Osteoblast (primary cell): ENCODE measurements at regions not wholly inside any gene's neighbourhood (a gene's known extent, or its start where the extent isn't known, plus 50 kb on each side); places are given as distances from the start of the nearest gene placed in this dataset.

Experiments
- DNase-seq: peaks from one replicate; pipeline ENCODE4 v3.0.0; 2011; ENCODE audit warnings: low spot score, mixed read lengths; ENCODE audit not compliant: insufficient read length; ENCODE audit errors: missing footprints
- H2AFZ ChIP-seq: 2 replicates; pipeline ENCODE4 v1.6.0; 2011; ENCODE audit warnings: mild to moderate bottlenecking, low read length
- H3K27ac ChIP-seq: 2 replicates; pipeline ENCODE4 v1.5.1; 2011; ENCODE audit warnings: mild to moderate bottlenecking, low read depth, low read length, moderate library complexity
- H3K27me3 ChIP-seq: 2 replicates; pipeline ENCODE4 v1.6.0; 2012; ENCODE audit warnings: mild to moderate bottlenecking, control low read depth, inconsistent platforms, low read length, moderate library complexity; ENCODE audit not compliant: insufficient read depth
- H3K36me3 ChIP-seq: 2 replicates; pipeline ENCODE4 v1.5.1; 2011; ENCODE audit warnings: mild to moderate bottlenecking, low read length, control low read depth, moderate library complexity; ENCODE audit not compliant: insufficient read depth
- H3K4me1 ChIP-seq: 2 replicates; pipeline ENCODE4 v1.5.1; 2011; ENCODE audit warnings: mild to moderate bottlenecking, low read length, control low read depth, moderate library complexity; ENCODE audit not compliant: insufficient read depth
- H3K4me2 ChIP-seq: 2 replicates; pipeline ENCODE4 v1.6.0; 2011; ENCODE audit warnings: mild to moderate bottlenecking, low read length; ENCODE audit not compliant: insufficient read depth
- H3K4me3 ChIP-seq: fragments of 200-600 bp; sonication (generic); 3 replicates; pipeline ENCODE4 v1.5.1; 2012; ENCODE audit warnings: mild to moderate bottlenecking, low read length, inconsistent platforms; ENCODE audit not compliant: insufficient read depth
- H3K79me2 ChIP-seq: 2 replicates; pipeline ENCODE4 v1.6.0; 2012; ENCODE audit warnings: mild to moderate bottlenecking, low read length, control low read depth, inconsistent platforms; ENCODE audit not compliant: insufficient read depth
- H3K9me3 ChIP-seq: 2 replicates; pipeline ENCODE4 v1.5.1; 2011; ENCODE audit warnings: low read depth, low read length, control low read depth
- H4K20me1 ChIP-seq: 2 replicates; pipeline ENCODE4 v1.6.0; 2012; ENCODE audit warnings: mild to moderate bottlenecking, low read length, control low read depth; ENCODE audit not compliant: insufficient read depth
- TF ChIP-seq, protein P1 (sequence below): IDR thresholded peaks from 2 replicates; pipeline ENCODE4 v1.5.1; 2011; ENCODE audit warnings: mild to moderate bottlenecking, low read depth, low read length, moderate library complexity; ENCODE audit errors: extremely low read depth

DNA sequence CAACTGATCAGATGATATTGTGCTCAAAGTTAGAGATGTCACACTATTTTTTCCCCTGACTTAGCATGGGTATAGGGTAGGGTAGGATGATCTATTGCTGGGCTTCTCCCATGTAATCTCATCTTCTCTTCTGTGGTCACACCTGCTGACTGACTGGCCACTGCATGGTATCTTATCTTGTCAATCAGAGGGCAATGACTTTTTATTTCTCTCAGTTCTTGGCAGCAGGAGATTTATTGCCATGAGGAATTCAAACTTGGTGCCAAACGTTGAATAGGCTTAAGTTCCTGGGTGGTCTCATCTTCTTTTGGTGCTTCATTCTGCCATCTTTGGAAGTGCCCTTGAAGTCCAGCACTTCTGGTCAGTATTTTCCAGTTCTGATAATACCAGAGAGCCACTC is 226.4 kb upstream of the POGK start:
- Histone ChIP-seq H4K20me1 (no peaks in the 10 kb centered on the region), H3K4me2 (no peak overlapping the region), H3K27ac (no peak overlapping the region), H3K4me1 (no peaks in the 10 kb centered on the region), H2AFZ (no peak overlapping the region), H3K79me2 (no peaks in the 10 kb centered on the region), H3K36me3 (no peaks in the 10 kb centered on the region), H3K9me3 (no peaks in the 10 kb centered on the region), H3K27me3 (no peaks in the 10 kb centered on the region), H3K4me3 (no peak overlapping the region)
- TF ChIP-seq, protein P1, sequence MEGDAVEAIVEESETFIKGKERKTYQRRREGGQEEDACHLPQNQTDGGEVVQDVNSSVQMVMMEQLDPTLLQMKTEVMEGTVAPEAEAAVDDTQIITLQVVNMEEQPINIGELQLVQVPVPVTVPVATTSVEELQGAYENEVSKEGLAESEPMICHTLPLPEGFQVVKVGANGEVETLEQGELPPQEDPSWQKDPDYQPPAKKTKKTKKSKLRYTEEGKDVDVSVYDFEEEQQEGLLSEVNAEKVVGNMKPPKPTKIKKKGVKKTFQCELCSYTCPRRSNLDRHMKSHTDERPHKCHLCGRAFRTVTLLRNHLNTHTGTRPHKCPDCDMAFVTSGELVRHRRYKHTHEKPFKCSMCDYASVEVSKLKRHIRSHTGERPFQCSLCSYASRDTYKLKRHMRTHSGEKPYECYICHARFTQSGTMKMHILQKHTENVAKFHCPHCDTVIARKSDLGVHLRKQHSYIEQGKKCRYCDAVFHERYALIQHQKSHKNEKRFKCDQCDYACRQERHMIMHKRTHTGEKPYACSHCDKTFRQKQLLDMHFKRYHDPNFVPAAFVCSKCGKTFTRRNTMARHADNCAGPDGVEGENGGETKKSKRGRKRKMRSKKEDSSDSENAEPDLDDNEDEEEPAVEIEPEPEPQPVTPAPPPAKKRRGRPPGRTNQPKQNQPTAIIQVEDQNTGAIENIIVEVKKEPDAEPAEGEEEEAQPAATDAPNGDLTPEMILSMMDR = no peak
- no peak for DNase-seq

DNA sequence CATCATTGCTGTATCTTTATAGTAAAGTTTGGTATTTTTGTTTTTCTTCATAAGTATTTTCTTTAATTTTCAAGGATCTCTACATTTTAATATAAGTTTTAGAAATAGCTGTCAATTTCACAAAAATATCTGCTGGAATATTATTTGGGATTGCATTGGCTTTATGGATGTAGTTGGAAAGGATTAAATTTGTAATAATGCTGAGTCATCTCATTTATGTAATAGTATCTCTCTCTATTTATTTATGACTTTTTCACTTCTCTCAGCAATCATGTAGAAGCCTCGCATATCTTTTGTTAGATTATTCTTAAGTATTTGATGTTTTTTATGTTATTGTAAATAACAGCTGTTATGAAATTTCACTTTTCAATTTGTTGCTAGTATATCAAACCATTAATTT is 223.1 kb upstream of the POGK start:
- Histone ChIP-seq H4K20me1 (no peaks in the 10 kb centered on the region), H3K4me1 (no peaks in the 10 kb centered on the region), H3K36me3 (no peaks in the 10 kb centered on the region), H3K79me2 (no peaks in the 10 kb centered on the region), H3K9me3 (no peaks in the 10 kb centered on the region), H3K4me2 (no peak overlapping the region), H2AFZ (no peak overlapping the region), H3K27ac (no peak overlapping the region), H3K4me3 (no peak overlapping the region), H3K27me3 (no peaks in the 10 kb centered on the region)
- no peak for DNase-seq
- TF ChIP-seq, protein P1 = no peak

DNA sequence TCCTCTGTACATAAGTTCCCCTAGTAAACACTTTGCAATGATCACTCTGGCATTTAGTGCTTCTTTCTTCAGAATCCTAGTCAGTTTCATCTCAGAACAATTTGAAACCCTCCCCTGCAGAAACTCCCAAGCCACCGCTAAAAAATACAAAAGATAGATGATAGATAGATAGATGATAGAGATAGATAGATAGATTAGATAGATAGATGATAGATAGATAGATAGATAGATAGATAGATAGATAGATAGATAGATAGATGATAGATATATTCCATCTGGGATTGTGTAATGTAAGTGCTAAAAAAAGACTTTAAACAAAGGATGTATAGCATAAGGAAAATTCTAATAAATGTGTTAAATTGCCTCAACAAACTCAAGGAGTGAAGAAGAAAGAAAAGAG is 212.6 kb upstream of the POGK start:
- Histone ChIP-seq H3K4me2 (no peak overlapping the region), H3K27me3 (no peaks in the 10 kb centered on the region), H3K27ac (no peak overlapping the region), H2AFZ (no peak overlapping the region), H3K36me3 (no peaks in the 10 kb centered on the region), H3K9me3 (no peaks in the 10 kb centered on the region), H4K20me1 (no peaks in the 10 kb centered on the region), H3K79me2 (no peaks in the 10 kb centered on the region), H3K4me1 (no peaks in the 10 kb centered on the region), H3K4me3 (no peak overlapping the region)
- TF ChIP-seq, protein P1 = no peak
- DNase-seq = no peak

DNA sequence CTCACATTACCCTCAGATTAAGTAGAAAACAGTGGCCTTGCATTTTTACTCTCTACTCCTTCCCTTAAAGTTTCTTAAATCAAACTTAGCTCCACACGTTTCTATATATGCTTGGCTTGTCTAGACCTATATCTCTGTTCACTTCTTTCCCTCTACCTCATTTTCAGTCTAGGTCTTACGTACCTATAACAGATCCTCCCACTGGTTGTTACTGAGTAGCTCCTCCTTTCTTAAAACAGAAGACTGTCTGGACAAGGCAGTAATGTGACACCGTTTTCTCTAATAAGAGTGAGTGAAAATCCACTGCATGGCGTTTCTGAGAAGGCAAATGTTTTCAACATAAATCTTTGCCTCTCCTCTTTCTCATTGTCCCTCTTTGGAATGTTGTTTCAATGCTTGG is 211.7 kb upstream of the POGK start:
- no peak overlapping the region for H2AFZ ChIP-seq
- no peak overlapping the region for H3K4me2 ChIP-seq
- H3K4me3 ChIP-seq = no peak overlapping the region
- no peaks in the 10 kb centered on the region for H3K36me3 ChIP-seq
- no peaks in the 10 kb centered on the region for H3K79me2 ChIP-seq
- H3K27ac ChIP-seq = no peak overlapping the region
- no peaks in the 10 kb centered on the region for H3K4me1 ChIP-seq
- no peaks in the 10 kb centered on the region for H3K9me3 ChIP-seq
- no peaks in the 10 kb centered on the region for H4K20me1 ChIP-seq
- TF ChIP-seq, protein P1 = no peak
- DNase-seq = no peak
- no peaks in the 10 kb centered on the region for H3K27me3 ChIP-seq
